ENCODE measurements at regions not wholly inside any gene's neighbourhood (a gene's known extent, or its start where the extent isn't known, plus 50 kb on each side); places are given as distances from the start of the nearest gene placed in this dataset.

DNA sequence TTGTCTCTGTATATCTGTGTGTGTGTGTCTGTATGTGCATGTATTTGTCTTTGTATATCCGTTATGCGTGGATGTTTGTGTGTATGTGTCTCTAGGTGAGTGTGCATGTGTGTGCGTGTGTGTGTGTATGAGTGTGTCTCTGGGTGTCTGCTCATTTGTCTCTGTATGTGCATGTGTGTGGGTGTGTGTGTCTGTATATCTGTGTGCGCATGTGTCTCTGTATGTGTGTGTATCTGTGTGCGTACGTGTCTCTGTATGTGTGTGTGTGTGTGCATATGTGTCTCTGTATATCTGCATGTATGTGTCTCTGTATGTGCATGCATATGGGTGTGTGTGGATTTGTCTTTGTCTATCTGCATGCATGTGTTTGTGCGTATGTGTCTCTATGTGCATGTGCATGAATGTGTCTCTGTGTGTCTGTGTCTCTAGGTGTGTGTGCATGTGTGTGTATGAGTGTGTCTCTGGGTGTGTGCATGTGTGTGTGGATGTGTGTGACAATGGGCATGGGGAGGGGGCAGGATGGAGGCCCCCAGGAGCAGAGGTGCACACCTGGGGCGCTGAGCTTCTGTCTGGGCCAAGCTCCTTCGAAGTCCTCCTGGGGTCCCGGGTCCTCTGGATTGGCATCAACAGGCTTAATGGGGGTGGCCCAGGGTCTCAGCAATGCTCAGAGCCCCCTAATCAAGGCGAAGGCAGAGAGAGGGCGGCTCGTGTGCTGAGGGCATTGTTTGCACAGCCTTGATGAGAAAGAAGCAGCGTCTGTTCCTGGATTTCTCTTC lies 373.4 kb upstream of the IRX4 start:
- DNase-seq (ENCODE audit: low read depth in 1 of 2, low spot score in 1 of 2): no peak

DNA sequence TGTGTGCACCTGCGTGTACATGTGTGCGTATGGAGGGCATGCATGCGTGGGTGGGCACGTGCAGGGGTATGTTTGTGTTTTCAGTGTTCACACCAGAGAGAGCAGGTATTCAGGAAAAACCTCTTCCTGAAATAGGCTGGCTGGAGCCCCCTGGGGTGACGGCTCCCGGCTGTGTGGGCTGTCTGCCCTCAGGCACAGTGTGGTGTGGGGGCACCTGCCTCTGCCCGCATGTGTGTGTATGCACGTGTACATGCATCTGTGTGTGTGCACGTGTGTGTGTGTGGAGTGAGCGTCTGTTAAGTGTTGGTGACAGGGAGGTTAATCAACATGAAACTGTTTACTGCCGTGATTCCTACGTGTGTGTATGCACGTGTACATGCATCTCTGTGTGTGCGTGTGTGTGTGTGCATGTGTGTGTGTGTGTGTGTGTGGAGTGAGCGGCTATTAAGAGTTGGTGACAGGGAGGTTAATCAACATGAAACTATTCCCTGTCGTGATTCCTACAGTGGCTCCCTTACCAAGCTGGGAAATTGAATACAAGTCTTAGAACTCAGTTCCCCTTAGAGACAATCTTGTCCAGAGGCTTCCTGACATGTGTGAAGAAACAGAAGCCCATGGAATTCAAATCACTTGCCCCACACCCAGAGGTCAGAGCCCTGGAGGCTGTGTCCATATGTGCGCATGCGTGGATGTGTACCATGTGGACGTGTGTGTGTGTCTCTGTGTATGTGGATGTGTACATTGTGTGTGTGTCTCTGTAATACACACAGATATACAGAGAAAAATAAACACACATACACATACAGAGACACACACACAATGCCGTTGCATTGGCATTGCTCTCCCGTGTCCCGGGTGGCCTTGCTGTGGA lies 372.4 kb upstream of the IRX4 start:
- no peak for DNase-seq (ENCODE audit: low read depth in 1 of 2, low spot score in 1 of 2)

DNA sequence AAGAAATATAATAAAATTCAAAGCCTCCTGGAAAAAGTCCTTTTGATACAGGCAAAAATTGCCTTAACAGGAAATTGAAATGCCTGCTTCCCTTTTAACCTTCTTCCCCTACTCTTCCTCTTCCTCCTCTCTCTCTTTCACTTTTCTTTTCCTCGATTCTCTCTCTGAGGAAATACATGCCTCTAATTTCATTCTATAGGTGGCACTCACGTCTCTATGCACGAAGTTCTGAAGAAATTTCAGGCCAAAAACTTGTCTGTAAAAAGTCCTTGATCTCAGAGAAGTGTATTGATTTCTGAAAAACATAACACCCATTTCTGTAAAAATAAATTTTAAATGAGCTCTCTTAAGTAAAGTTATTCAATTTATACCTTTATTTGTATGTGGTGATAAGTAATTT lies 371.7 kb upstream of the IRX4 start:
- no peak for DNase-seq (ENCODE audit: low read depth in 1 of 2, low spot score in 1 of 2)

DNA sequence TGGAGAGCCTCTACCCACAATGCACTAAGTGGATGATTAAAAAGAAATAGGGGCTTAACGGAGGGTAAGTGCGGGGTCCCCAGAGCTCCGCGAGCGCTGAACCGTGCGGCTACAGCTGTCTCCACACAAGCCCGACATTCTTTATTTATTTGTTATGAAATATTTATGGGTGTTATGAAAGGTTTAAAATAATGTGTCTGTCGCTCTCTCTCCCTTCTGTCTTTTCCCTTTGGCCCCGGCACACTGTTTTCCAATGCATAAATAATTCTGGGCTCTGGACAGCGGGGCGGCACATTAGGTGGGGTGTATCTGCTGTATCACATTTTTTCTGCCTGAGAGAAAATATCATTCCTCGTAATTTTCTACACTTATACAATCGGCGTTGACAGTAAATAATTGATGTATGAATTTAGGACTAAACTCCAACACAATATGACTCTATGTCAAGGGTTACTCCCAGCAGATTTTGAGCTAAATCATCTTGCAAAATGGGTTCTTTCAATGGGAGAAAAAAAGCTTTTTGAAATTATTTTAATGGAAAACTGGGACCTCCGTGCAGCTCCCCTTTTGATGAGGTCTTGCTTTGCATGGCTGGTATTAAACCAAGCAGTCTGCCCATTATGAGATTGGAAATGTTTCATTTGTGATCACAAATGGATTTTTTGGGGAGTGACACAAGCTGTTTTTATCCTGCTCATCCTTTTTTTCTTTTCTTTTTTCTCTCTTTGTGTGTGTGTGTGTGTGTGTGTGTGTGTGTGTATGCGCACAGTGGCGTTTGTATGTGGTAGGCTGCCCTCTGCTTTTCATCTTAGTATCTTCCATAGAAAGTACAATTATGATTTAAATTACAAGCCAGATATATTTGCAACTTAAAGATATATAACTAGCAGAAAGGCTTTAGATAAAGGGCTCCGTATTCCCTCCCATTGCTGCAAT lies 370.6 kb upstream of the IRX4 start:
- DNase-seq (ENCODE audit: low read depth in 1 of 2, low spot score in 1 of 2): no peak

DNA sequence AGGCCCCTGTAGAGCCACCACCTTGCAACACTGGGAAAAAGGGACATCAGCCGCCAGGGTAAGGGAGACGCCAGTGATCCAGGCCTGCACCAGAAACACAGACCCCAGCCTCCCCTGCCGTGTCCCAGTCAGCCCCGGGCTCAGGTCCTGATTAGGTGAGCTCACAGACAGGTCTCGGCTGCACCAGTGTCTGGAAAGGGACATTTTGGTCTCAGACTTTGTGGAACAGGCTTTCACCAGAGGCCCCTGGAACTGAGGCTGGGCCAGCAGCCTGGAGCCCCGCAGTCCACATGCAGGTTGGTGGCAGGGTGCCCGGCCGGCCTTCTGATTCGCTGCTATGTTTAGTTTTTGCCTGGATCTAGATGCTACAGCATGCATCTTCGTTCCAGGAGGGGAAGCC lies 369.0 kb upstream of the IRX4 start:
- no peak for DNase-seq (ENCODE audit: low read depth in 1 of 2, low spot score in 1 of 2)

DNA sequence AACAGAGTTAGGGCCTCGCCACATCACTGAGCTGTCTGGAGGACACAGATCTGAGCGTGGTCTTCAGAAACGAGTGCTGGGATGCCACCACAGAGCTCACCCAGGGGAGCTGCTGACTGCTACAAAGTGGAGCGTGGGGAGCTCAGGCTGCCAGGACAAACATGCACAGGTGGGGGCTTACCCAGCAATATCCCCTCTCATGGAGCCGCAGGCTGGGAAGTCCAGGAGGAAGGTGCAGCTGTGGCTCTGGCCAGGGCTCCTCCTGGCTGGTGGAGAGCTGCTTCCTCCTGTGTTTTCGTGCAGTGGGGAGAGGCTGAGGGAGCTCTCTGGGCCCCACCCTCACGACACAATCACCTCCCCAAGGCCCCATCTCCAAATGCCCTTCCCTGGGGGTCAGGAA lies 368.6 kb upstream of the IRX4 start:
- no peak for DNase-seq (ENCODE audit: low read depth in 1 of 2, low spot score in 1 of 2)

DNA sequence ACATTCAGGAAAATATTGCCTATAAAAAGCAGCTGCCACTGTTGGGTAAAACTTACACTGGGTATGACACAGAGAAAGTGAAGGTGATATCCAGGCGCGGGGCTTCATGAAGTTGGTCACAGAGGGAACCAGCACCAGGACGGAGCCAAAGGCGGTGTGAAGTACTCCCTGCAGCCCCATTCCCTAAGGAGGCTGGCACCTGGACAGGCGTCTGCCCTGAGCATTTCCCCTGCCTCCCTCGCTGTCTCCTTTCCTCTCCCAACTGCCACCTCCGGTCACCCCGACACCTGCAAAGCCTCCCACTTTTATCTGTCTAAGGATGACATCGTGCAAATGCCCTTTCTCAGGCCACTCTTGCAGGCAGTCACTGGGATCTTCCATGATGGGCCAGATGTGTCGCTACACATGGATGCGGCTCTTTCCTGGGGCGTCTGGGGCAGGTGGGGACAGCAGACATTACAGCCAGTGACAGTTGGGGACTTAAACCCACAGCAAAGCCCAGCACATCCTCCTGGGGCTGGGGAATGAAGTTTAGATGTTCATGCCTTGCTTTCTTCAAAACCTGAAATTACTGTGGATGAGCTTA lies 367.7 kb upstream of the IRX4 start:
- DNase-seq (ENCODE audit: low read depth in 1 of 2, low spot score in 1 of 2): no peak

DNA sequence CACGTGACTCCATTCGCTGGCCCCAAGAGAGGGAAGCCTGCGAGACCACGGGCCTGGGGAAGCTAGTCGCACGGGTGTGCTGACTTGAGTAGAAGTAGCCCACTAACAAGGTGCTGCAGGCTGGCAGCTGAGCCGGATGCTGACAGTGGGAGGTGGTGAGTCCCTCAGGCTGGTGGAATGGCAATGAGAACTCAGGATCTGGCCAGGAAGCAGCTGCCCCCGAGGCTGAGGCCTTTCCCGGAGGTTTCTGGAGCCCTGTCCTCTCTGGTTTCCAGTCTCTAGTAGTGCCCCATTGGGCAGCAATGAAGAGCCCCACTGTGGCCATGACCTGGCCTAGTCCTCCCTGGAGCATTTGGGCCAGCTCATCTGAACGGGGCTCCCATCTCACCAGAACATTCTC lies 366.7 kb upstream of the IRX4 start:
- no peak for DNase-seq (ENCODE audit: low read depth in 1 of 2, low spot score in 1 of 2)

DNA sequence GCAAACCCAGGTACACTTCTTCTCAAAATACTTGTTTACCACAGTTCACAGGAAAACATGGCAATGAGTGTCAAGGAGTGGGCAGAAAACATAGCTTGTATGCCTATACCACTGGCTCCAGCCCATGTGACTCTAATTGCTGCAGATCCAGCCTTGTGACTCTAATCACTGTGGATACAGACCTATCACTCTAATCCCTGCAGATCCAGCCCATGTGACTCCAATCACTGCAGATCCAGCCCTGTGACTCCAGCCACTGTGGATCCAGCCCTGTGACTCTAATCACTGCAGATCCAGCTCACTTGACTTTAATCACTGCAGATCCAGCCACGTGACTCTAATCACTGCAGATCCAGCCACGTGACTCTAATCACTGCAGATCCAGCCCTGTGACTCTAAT lies 366.3 kb upstream of the IRX4 start:
- no peak for DNase-seq (ENCODE audit: low read depth in 1 of 2, low spot score in 1 of 2)

DNA sequence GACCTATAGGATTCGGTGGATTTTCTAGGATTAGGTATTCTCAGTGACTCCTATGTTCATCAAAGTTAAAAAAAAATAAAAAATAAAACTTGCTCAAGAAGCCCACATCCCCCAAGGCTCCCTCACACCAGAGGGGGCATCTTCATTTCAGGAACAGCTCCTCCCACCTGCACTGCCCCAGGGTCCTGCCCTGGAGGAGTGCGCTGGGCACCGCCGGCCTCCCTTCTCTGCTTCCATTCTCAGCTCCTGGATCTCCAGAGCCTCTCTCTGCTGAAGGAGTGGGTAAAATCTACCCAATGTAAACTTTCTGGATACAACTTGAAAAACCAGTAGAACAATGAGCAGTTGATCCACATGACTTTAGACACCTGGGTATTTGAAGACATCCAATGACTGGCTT lies 359.8 kb upstream of the IRX4 start:
- DNase-seq (ENCODE audit: low read depth in 1 of 2, low spot score in 1 of 2): no peak

DNA sequence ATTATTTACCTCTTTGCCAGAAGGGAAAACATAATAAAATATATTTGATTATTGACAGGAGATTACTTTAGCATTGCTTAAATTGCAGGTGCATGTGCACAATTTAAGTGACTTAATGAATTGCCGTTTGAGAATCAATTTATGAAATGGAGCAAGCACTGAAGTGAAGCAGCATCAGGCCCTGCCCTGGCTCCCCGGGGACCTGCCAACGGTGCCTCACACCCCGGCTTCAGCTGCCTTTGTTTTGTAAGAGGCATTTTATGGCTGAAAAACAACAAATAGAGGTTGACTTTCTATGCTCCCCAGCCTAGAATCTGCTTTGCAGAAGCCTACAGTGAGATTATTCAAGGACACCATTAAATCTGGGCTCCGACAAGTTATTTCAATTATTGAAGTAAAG lies 359.1 kb upstream of the IRX4 start:
- DNase-seq (ENCODE audit: low read depth in 1 of 2, low spot score in 1 of 2): no peak

DNA sequence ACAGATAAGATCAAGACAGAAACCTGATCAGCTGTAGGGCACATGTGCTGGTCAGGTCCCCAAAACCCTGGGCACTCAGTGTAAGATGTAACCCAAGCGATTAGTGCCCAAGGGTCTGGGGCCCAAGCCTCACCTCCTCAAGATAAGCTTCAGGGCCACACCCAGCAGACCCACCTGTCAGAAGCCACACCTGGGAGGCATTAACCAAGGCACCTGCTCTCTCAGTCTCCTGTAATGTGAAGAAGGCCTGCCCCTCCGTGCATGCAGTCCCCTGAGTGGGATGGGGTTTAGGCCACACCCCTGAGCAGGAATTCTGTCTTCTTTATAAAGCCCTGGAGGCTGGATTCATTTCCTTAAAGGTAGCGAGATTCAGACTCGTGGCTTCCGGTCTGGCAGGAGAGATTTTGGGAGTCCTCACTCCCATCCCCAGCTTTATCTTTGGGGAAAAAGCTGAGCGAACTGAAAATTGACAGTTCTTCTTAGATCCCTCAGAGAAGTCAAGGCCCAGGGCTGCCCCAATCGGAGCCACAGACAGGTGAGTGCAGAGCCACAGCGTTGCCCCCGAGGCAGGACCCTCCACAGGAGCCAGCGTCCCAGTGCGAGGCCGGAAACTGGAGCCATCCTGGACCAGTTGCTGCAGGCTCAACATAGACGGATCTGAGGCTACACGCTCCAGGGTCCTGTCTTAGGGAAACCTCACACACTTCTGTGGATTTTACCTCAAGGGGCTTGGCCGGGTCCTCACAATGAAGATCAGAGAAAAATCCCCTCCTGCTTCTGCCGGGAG lies 357.6 kb upstream of the IRX4 start:
- DNase-seq (ENCODE audit: low read depth in 1 of 2, low spot score in 1 of 2): no peak

DNA sequence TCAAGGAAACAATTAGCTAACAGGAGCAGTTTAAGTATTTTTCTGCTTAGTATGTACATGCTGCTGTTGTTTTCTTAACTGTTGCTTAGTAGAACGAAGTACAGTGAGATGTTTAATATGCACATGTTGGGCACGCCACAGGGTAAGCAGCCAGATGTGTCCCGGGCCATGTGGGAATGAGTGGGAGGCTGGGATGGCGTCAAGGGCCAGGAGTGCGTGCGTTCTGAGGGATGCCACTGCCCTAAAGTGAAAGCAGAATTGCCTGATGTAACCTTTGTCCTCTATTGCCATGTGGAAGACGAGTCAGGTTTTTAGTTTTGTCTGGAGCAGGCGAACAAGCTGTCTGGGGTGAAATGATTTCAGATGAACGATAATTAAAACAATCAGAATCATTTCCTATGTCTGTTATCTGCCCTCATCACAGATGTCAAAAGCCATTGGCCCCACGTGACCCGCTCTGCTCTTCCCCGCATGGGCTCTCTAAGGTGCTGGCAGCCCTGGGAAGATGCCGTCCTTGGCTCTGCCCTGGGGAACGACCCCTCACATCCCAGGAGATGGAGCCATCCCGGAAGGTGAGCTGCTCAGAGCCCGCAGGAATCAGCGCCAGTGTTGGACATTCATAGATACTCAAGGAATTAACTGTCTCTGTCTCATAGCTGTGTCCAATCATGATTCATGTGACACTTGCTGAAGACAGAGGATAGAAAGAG lies 356.6 kb upstream of the IRX4 start:
- no peak for DNase-seq (ENCODE audit: low read depth in 1 of 2, low spot score in 1 of 2)

DNA sequence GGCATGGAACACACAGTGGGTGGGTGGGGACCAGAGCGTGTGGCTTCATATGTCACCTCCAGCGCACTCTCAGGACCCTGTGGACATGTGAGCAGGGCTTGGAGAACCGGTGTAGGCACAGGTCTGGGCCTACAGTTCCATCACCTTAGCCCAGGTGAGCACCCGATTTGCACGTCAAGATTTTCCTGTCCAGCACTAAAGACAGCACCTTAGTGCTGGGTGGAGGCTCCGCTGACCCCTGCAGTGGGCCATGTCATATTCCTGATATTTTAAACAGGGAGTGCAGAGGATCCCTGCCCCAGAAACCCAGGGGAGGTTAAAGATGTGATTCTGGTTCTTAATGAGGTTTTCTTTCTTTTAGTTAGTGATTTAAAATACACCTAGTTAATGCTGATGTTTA lies 356.0 kb upstream of the IRX4 start:
- no peak for DNase-seq (ENCODE audit: low read depth in 1 of 2, low spot score in 1 of 2)

DNA sequence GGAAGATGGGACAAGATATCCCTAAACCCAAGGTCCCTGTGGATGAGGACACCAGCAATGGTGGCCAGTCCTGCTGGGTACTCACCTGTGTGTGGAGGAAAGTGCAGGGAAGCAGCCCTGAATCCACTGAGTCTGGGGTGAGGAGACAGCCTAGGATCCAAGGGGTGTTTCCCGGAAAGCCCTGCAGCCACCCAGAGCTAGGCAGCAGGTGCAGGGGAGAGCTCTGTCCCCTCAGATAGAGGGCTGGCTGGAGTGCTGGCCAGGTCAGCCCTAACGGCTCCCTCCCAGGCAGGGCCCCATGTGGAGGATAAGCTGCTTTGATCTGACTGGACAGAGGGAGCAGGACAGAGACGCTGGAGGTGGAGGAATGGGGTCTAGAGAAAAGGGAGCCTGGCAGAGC lies 344.7 kb upstream of the IRX4 start:
- DNase-seq (ENCODE audit: low read depth in 1 of 2, low spot score in 1 of 2): no peak

DNA sequence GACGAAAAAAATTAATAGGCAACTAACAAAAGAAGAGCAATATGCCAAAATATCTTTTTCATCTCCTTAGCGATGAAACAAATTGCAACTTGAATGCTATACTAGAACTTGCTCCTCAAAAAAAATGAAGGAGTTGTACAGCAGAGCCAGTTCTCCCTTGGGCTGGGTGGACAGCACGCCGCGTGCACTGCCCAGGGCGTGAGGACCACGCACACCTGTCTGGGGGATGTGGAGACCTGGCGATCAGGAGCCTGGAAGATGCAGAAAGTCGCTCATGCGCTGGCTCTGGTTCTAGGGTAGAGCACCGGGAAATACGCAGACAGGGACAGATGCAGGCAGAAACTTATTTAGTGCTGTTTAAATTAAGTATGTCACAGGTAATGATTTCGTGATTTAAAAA lies 342.0 kb upstream of the IRX4 start:
- DNase-seq (ENCODE audit: low read depth in 1 of 2, low spot score in 1 of 2): no peak

DNA sequence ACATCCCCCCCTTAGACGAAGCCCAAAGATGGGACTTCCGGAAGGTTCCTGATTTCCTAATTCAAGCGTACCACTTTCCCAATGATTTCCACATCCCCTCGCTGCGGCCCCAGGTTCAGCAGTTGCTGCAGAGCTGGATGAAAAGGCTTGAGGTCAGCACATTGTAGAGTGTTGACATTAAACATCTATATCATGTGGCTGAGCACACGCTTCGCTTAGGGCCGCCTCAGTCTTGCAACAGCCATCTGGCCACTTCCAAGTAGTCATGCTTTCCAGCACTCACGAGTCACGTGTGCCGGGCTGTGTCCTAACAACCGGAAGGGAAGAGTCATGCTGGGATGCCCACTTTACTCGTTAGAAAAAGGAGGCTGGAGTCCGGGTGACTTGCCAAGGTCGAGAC lies 340.6 kb upstream of the IRX4 start:
- DNase-seq (ENCODE audit: low read depth in 1 of 2, low spot score in 1 of 2): no peak

DNA sequence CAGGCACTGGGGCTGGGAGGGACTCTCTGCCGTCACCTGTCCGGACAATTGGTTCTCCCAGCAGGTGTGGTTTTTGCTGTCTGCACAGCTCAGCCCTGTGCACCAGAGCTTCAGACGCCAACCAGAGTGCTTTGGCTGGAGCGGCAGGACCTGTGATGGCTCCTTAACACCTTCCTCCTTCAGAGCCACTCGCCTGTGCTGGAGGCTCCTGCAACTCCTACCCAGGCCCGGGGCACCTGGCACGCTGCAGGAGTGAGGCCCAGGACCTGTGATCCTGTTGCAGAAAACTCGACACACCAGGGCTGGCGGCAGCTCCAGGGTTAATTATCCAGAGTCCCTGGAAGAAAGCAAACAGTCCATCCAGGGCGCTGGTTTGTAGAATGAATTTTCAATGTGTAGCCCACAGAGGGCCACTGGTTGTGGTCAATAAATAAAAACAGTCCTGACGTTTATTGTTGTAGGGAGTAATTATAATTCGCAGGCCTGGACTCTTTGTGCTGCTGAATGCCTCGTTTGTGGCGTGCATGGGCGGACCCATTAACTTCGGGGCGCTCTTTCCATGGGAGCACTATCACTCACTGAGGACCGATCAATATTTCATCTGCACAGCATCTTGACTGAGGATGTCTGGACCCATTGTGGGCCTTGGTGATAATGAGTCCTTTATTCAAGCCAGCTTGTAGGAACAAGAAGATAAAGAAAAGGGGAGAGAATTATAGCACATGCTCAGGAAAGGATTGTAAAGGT lies 339.7 kb upstream of the IRX4 start:
- no peak for DNase-seq (ENCODE audit: low read depth in 1 of 2, low spot score in 1 of 2)

DNA sequence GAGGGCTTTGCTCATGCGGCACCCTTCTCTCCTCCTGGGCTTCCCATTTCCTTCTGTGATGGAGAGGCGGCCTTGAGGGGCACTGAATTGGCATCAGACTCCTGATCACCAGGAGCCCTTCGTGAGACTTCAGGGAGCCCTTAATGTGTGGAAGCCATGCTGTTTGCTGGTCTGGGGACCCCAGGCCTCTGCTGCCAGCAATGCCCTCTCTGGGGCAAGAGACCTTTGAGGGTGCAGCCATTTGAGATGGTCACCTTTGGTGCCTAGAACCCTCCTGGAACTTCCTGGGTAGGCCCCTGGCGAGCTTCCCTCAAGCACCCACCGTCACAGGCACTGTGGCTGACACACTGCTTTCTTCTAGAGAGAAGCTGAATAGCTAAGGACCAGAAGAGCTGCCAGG lies 338.7 kb upstream of the IRX4 start:
- no peak for DNase-seq (ENCODE audit: low read depth in 1 of 2, low spot score in 1 of 2)

Measured in activated T-helper 1 cell treated with anti-CD3 and anti-CD28 coated beads, Interleukin-2, amount 50 U/mL, for 16 hours (primary cell).